WTC11 (cell line): ENCODE measurements at regions not wholly inside any gene's neighbourhood (a gene's known extent, or its start where the extent isn't known, plus 50 kb on each side); places are given as distances from the start of the nearest gene placed in this dataset.

Experiments used
- ATAC-seq: fragments of 200-7000 bp; cut with Tn5 transposase; 2 replicates; pipeline ENCODE4 v1.10.0; 2021; ENCODE audit warnings: mild to moderate bottlenecking, moderate library complexity
- CTCF ChIA-PET: fragments of 300-600 bp; sonication (Branson Sonifier 250); formaldehyde crosslinking; loops from one replicate; lab custom pipeline; 2021; ENCODE audit warnings: antibody characterized with exemption; lab: Charles Lee
- POLR2A ChIA-PET: fragments of 350-600 bp; sonication (Branson Sonifier 250); formaldehyde crosslinking; loops from one replicate; lab custom pipeline; 2021; ENCODE audit warnings: antibody characterized with exemption; lab: Charles Lee
- DNase-seq: peaks from one replicate; pipeline ENCODE4 v3.0.0; 2021; ENCODE audit warnings: low spot score
- H3K27ac Mint-ChIP-seq: 2 replicates; pipeline ENCODE4 v1.8.0; 2021; ENCODE audit warnings: mixed read lengths
- H3K27me3 Mint-ChIP-seq: 2 replicates; pipeline ENCODE4 v1.8.0; 2021; ENCODE audit warnings: low read depth, mild to moderate bottlenecking, moderate library complexity, mixed read lengths
- H3K36me3 Mint-ChIP-seq: 2 replicates; pipeline ENCODE4 v1.8.0; 2021; ENCODE audit warnings: mixed read lengths
- H3K4me1 Mint-ChIP-seq: 2 replicates; pipeline ENCODE4 v1.8.0; 2022; ENCODE audit warnings: mixed read lengths
- H3K4me3 Mint-ChIP-seq: 2 replicates; pipeline ENCODE4 v1.8.0; 2021; ENCODE audit warnings: mild to moderate bottlenecking, moderate library complexity, mixed read lengths
- H3K9me3 Mint-ChIP-seq: 2 replicates; pipeline ENCODE4 v1.8.0; 2021; ENCODE audit warnings: mixed read lengths
- AFF4 ChIP-seq: sonication (generic); formaldehyde crosslinking; IDR thresholded peaks from 2 replicates; pipeline ENCODE4 v1.8.1; 2023; ENCODE audit warnings: mild to moderate bottlenecking, missing genetic modification reagents, borderline replicate concordance
- ATF1 ChIP-seq: sonication (generic); formaldehyde crosslinking; IDR thresholded peaks from 2 replicates; pipeline ENCODE4 v1.8.1; 2023; ENCODE audit warnings: mild to moderate bottlenecking, moderate library complexity, missing genetic modification reagents
- ATF6 ChIP-seq: sonication (generic); formaldehyde crosslinking; IDR thresholded peaks from 2 replicates; pipeline ENCODE4 v1.8.1; 2023; ENCODE audit warnings: mild to moderate bottlenecking, missing genetic modification reagents
- CTCF ChIP-seq: fragments of 200-600 bp; IDR thresholded peaks from 2 replicates; pipeline ENCODE4 v1.8.0; 2022; ENCODE audit warnings: antibody characterized with exemption
- ELF4 ChIP-seq: sonication (generic); formaldehyde crosslinking; IDR thresholded peaks from 2 replicates; pipeline ENCODE4 v1.8.1; 2022; ENCODE audit warnings: low read depth, mild to moderate bottlenecking, moderate library complexity, missing genetic modification reagents
- GRHL2 ChIP-seq: fragments of 250-450 bp; sonication (Bioruptor Pico); IDR thresholded peaks from 2 replicates; pipeline ENCODE4 v1.8.0; 2022; ENCODE audit warnings: mild to moderate bottlenecking, moderate library complexity; ENCODE audit not compliant: insufficient replicate concordance, severe bottlenecking
- GTF2I ChIP-seq: fragments of 250-450 bp; sonication (Bioruptor Pico); conservative IDR thresholded peaks from 2 replicates; pipeline ENCODE4 v1.4.0; 2021; ENCODE audit warnings: mild to moderate bottlenecking
- HMGXB4 ChIP-seq: sonication (generic); formaldehyde crosslinking; IDR thresholded peaks from 2 replicates; pipeline ENCODE4 v1.8.1; 2023; ENCODE audit warnings: mild to moderate bottlenecking, moderate library complexity, missing genetic modification reagents
- NFYB ChIP-seq: sonication (generic); formaldehyde crosslinking; conservative IDR thresholded peaks from 2 replicates; pipeline ENCODE4 v1.8.0; 2022; ENCODE audit warnings: low read depth, missing genetic modification reagents
- NR1H2 ChIP-seq: sonication (generic); formaldehyde crosslinking; IDR thresholded peaks from 2 replicates; pipeline ENCODE4 v1.9.0; 2021; ENCODE audit warnings: mild to moderate bottlenecking, moderate library complexity, missing genetic modification reagents
- NR2C2 ChIP-seq: sonication (generic); formaldehyde crosslinking; IDR thresholded peaks from 2 replicates; pipeline ENCODE4 v1.8.0; 2022; ENCODE audit warnings: mild to moderate bottlenecking, missing genetic modification reagents
- ZNF416 ChIP-seq: fragments of 250-450 bp; sonication (Bioruptor Pico); IDR thresholded peaks from 2 replicates; pipeline ENCODE4 v1.9.0; 2021; ENCODE audit warnings: mild to moderate bottlenecking, inconsistent platforms

GRCh38 chr2:172169611-172170010, 66.9 kb upstream of the DLX2 start:
- H3K9me3 Mint-ChIP-seq: peaks cover 5% of the 10 kb centered on the region
- CTCF ChIA-PET: interaction anchor here (6.6 kb wide), 1 partner anchor 292 kb away, joined by 136 read pairs; no protein-coding TSS in a partner anchor

More at GRCh38 chr2:172169611-172170010, 66.9 kb upstream of the DLX2 start:
- no peak overlapping the region for H3K4me3 Mint-ChIP-seq
- no peak for ATAC-seq
- no peak overlapping the region for H3K27ac Mint-ChIP-seq
- POLR2A ChIA-PET: no interaction called here
- no peak for TF ChIP-seq NR1H2
- TF ChIP-seq AFF4 (CRISPR knock-in tag): no peak
- no peak for TF ChIP-seq ELF4 (CRISPR knock-in tag)
- no peak for TF ChIP-seq ATF6 (CRISPR knock-in tag)
- TF ChIP-seq ATF1: no peak
- no peak for TF ChIP-seq GTF2I (CRISPR knock-in tag)
- no peak for TF ChIP-seq NR2C2
- no peak for TF ChIP-seq HMGXB4
- no peak for TF ChIP-seq CTCF
- no peak for TF ChIP-seq ZNF416 (CRISPR knock-in tag)
- no peak for TF ChIP-seq NFYB
- no peak for TF ChIP-seq GRHL2 (CRISPR knock-in tag)
- no peaks in the 10 kb centered on the region for H3K36me3 Mint-ChIP-seq
- H3K27me3 Mint-ChIP-seq: peaks cover 12% of the 10 kb centered on the region
- peaks cover 21% of the 10 kb centered on the region for H3K4me1 Mint-ChIP-seq
- DNase-seq: no peak
